GM12892 (cell line): ENCODE measurements at regions not wholly inside any gene's neighbourhood (a gene's known extent, or its start where the extent isn't known, plus 50 kb on each side); places are given as distances from the start of the nearest gene placed in this dataset.

Experiments used
- POLR2A ChIP-seq: IDR thresholded peaks from 2 replicates; pipeline ENCODE4 v1.6.1; 2011; ENCODE audit warnings: low read depth, low read length, control low read depth
- POLR2AphosphoS5 ChIP-seq: IDR thresholded peaks from 2 replicates; pipeline ENCODE4 v1.6.1; 2011; ENCODE audit warnings: low read depth, low read length, control low read depth

- TF ChIP-seq POLR2AphosphoS5 (no peak), POLR2A (no peak)
Observed at GRCh38 chr11:27864091-27864491, 163.8 kb upstream of the BDNF start.
